NB4 (cell line): ENCODE measurements at regions not wholly inside any gene's neighbourhood (a gene's known extent, or its start where the extent isn't known, plus 50 kb on each side); places are given as distances from the start of the nearest gene placed in this dataset.

Source experiments
- DNase-seq: peaks from one replicate; pipeline ENCODE4 v3.0.0; 2010; ENCODE audit warnings: low read depth
- H3K4me3 ChIP-seq: one replicate; pipeline ENCODE4 v1.5.1; 2011; ENCODE audit warnings: mild to moderate bottlenecking, low read depth, low read length, moderate library complexity
- MAX ChIP-seq: IDR thresholded peaks from 2 replicates; pipeline ENCODE4 v1.6.1; 2011; ENCODE audit warnings: low read depth, low read length
- MYC ChIP-seq: IDR thresholded peaks from 2 replicates; pipeline ENCODE4 v1.6.1; 2011; ENCODE audit warnings: low read depth, low read length
- POLR2A ChIP-seq: IDR thresholded peaks from 2 replicates; pipeline ENCODE4 v1.6.1; 2011; ENCODE audit warnings: mild to moderate bottlenecking; ENCODE audit not compliant: insufficient read length; ENCODE audit errors: extremely low read depth
- TF ChIP-seq, protein P1 (sequence below): IDR thresholded peaks from one replicate; pipeline ENCODE4 v1.5.1; 2012; ENCODE audit warnings: low read depth, low read length

DNA sequence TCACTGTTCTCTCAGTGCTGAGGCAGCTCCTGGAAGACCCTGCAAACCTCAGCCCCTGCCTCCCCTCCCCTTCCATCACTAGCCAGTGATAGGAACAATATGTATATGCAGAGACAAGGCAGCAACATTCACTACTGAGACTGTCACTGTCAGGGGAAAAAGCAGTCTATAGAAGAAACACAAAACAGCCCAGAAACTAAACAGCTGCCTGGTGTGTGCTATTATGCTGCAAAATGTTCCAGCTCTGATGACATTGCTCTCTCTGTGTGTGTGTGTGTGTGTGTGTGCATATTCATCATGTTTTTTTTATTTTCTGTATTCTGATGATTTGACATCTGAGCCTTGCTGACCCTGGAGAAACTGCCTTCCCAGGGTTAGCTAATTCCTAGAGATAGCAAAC lies 147.2 kb downstream of the SPATA18 start:
- DNase-seq = no peak
- H3K4me3 ChIP-seq = no peak overlapping the region
- TF ChIP-seq POLR2A = no peak
- TF ChIP-seq, protein P1, sequence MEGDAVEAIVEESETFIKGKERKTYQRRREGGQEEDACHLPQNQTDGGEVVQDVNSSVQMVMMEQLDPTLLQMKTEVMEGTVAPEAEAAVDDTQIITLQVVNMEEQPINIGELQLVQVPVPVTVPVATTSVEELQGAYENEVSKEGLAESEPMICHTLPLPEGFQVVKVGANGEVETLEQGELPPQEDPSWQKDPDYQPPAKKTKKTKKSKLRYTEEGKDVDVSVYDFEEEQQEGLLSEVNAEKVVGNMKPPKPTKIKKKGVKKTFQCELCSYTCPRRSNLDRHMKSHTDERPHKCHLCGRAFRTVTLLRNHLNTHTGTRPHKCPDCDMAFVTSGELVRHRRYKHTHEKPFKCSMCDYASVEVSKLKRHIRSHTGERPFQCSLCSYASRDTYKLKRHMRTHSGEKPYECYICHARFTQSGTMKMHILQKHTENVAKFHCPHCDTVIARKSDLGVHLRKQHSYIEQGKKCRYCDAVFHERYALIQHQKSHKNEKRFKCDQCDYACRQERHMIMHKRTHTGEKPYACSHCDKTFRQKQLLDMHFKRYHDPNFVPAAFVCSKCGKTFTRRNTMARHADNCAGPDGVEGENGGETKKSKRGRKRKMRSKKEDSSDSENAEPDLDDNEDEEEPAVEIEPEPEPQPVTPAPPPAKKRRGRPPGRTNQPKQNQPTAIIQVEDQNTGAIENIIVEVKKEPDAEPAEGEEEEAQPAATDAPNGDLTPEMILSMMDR = no peak
- no peak for TF ChIP-seq MYC
- TF ChIP-seq MAX = no peak

DNA sequence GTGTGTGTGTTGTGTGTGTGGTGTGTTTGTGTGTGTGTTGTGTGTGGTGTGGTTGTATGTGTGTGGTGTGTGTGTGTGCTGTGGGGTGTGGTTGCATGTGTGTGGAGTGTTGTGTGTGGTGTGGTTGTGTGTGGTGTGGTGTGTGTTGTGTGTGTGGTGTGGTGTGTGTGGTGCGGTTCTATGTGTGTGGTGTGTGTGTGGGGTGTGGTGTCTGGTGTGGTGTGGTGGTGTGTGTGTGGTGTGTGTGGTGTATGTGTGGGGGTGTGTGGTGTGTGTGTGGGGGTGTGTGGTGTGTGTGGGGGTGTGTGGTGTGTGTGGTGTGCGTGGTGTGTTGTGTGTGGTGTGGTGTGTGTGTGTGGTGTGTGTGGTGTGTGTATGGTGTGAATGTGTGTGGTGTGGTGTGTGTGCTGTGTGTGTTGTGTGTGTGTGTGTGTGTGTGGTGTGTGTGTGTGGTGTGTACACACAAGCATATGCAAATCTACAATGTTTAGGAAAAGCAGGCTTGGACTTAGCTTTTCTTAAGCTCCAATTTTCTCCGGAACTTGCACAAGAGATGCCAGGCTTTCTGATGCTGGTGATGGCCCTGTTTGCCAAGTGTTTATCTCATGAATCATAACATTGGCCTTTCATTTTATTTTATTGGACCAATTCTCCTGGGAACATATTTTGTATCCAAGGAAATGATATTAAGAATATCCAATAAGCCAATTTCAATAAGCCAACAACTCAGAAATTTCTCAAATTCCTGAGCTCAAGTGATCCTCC lies 148.7 kb downstream of the SPATA18 start:
- peak; percentile 2 for DNase-seq
- H3K4me3 ChIP-seq = no peak overlapping the region
- TF ChIP-seq MAX = no peak

DNA sequence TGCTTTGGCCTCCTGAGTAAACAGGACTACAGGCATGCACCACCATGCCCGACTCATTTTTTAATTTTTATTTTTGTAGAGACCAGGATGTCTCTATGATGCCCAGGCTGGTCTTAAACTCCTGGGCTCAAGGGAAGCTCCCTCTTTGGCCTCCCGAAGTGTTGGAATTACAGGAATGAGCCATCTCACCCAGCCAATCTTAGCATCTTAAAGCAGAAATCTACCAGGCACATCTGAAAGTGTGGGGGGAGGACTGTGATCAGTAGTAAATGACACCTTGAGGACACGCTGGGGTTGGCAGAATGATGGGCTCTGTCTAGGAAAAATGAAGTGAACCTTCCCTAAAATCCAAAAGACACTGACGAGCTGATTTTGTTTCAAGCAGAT lies 149.2 kb downstream of the SPATA18 start:
- no peak overlapping the region for H3K4me3 ChIP-seq
- DNase-seq = no peak
- TF ChIP-seq, protein P1 = no peak
- no peak for TF ChIP-seq POLR2A
- no peak for TF ChIP-seq MAX
- TF ChIP-seq MYC = no peak

DNA sequence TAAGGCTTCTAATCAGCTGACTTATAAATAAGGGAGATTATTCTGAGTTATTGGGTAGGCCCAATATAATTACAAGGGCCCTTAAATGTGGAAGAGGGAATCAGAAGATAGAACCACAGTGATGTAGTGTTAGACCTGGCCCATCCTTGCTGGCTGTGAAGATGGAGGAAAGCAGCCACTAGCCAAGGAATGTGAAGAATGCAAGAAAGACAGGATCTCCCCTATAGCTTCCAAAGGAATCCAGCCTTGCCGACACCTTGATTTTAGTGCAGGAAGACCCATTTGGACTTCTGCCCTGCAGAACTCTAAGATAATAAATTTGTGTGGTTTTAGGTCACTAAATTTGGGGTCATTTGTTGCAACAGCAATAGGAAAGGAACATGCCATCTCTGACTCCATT lies 150.6 kb downstream of the SPATA18 start:
- no peak overlapping the region for H3K4me3 ChIP-seq
- TF ChIP-seq MAX = no peak
- TF ChIP-seq POLR2A = no peak
- TF ChIP-seq, protein P1 = no peak
- no peak for TF ChIP-seq MYC
- no peak for DNase-seq

- TF ChIP-seq, protein P1 = no peak
- no peak for TF ChIP-seq POLR2A
- TF ChIP-seq MYC = no peak
- no peak for TF ChIP-seq MAX
- no peak overlapping the region for H3K4me3 ChIP-seq
- DNase-seq = no peak
Observed at GRCh38 chr4:52202251-52202779, 151.2 kb downstream of the SPATA18 start.

- no peak for DNase-seq
- H3K4me3 ChIP-seq = no peak overlapping the region
- TF ChIP-seq MYC = no peak
- TF ChIP-seq, protein P1 = no peak
- no peak for TF ChIP-seq MAX
- TF ChIP-seq POLR2A = no peak
Observed at GRCh38 chr4:52202931-52203330, 151.8 kb downstream of the SPATA18 start.
